HEK293T (cell line): ENCODE measurements at regions not wholly inside any gene's neighbourhood (a gene's known extent, or its start where the extent isn't known, plus 50 kb on each side); places are given as distances from the start of the nearest gene placed in this dataset.

Source experiments
- BHLHE40 ChIP-seq: fragments of 450-650 bp; IDR thresholded peaks from 2 replicates; pipeline ENCODE4 v1.6.1; 2016; ENCODE audit warnings: mild to moderate bottlenecking, moderate library complexity, borderline replicate concordance
- FOXA1 ChIP-seq: fragments of 450-650 bp; IDR thresholded peaks from 2 replicates; pipeline ENCODE4 v1.6.1; 2016; ENCODE audit warnings: mild to moderate bottlenecking
- FOXM1 ChIP-seq: fragments of 450-650 bp; IDR thresholded peaks from 2 replicates; pipeline ENCODE4 v1.6.1; 2017; ENCODE audit warnings: mild to moderate bottlenecking, borderline replicate concordance
- HDGF ChIP-seq: fragments of 450-650 bp; IDR thresholded peaks from 2 replicates; pipeline ENCODE4 v1.6.1; 2017; ENCODE audit warnings: antibody characterized with exemption, borderline replicate concordance
- NFRKB ChIP-seq: fragments of 450-650 bp; IDR thresholded peaks from 2 replicates; pipeline ENCODE4 v1.6.1; 2016; ENCODE audit warnings: mild to moderate bottlenecking, moderate library complexity
- SUZ12 ChIP-seq: fragments of 450-650 bp; IDR thresholded peaks from 2 replicates; pipeline ENCODE4 v1.6.1; 2016; ENCODE audit warnings: mild to moderate bottlenecking
- TARDBP ChIP-seq: fragments of 450-650 bp; IDR thresholded peaks from 2 replicates; pipeline ENCODE4 v1.6.1; 2016
- ZNF384 ChIP-seq: fragments of 450-650 bp; IDR thresholded peaks from 2 replicates; pipeline ENCODE4 v1.6.1; 2016

- TF ChIP-seq HDGF: no peak
- TF ChIP-seq FOXM1: no peak
- TF ChIP-seq SUZ12: no peak
- TF ChIP-seq NFRKB: no peak
- TF ChIP-seq BHLHE40: no peak
- no peak for TF ChIP-seq FOXA1
- no peak for TF ChIP-seq ZNF384
- no peak for TF ChIP-seq TARDBP
Measured at GRCh38 chr13:29914581-29914980, 64.2 kb upstream of the UBL3 start.
